HG03103 (cell line): ENCODE measurements at regions not wholly inside any gene's neighbourhood (a gene's known extent, or its start where the extent isn't known, plus 50 kb on each side); places are given as distances from the start of the nearest gene placed in this dataset.

Experiments
- ATAC-seq: cut with Tn5 transposase; IDR thresholded peaks from one replicate; pipeline ENCODE4 v1.9.1; 2021; ENCODE audit warnings: low read depth; ENCODE audit not compliant: unreplicated experiment

GRCh38 chrX:39602195-39602594 lies 495.6 kb downstream of the BCOR start:
- no peak for ATAC-seq

GRCh38 chrX:39603230-39603629 lies 494.5 kb downstream of the BCOR start:
- ATAC-seq = no peak

GRCh38 chrX:39605183-39605582 lies 492.6 kb downstream of the BCOR start:
- ATAC-seq = no peak

- ATAC-seq = no peak
Observed at GRCh38 chrX:39605866-39606265, 491.9 kb downstream of the BCOR start.

GRCh38 chrX:39609941-39610340 lies 487.8 kb downstream of the BCOR start:
- no peak for ATAC-seq

- ATAC-seq = no peak
Observed at GRCh38 chrX:39611468-39611867, 486.3 kb downstream of the BCOR start.

- no peak for ATAC-seq
Observed at GRCh38 chrX:39613482-39613995, 484.2 kb downstream of the BCOR start.

GRCh38 chrX:39613997-39614679 lies 483.6 kb downstream of the BCOR start:
- ATAC-seq = no peak

- no peak for ATAC-seq
Observed at GRCh38 chrX:39614680-39614998, 483.1 kb downstream of the BCOR start.

GRCh38 chrX:39616098-39616729 lies 481.5 kb downstream of the BCOR start:
- ATAC-seq = no peak

- no peak for ATAC-seq
Observed at GRCh38 chrX:39616731-39617130, 481.0 kb downstream of the BCOR start.

GRCh38 chrX:39618178-39618577 lies 479.6 kb downstream of the BCOR start:
- ATAC-seq = no peak

- ATAC-seq = no peak
Observed at GRCh38 chrX:39619182-39620009, 478.4 kb downstream of the BCOR start.

GRCh38 chrX:39624166-39624565 lies 473.6 kb downstream of the BCOR start:
- no peak for ATAC-seq

GRCh38 chrX:39625810-39626209 lies 471.9 kb downstream of the BCOR start:
- no peak for ATAC-seq

- ATAC-seq = no peak
Observed at GRCh38 chrX:39626749-39627148, 471.0 kb downstream of the BCOR start.

- ATAC-seq = no peak
Observed at GRCh38 chrX:39627257-39627656, 470.5 kb downstream of the BCOR start.

- no peak for ATAC-seq
Observed at GRCh38 chrX:39629001-39629400, 468.8 kb downstream of the BCOR start.

- no peak for ATAC-seq
Observed at GRCh38 chrX:39630344-39630743, 467.4 kb downstream of the BCOR start.

- ATAC-seq = no peak
Observed at GRCh38 chrX:39631276-39632229, 466.2 kb downstream of the BCOR start.
